Islet precursor cell (in vitro differentiated cells): ENCODE measurements at regions not wholly inside any gene's neighbourhood (a gene's known extent, or its start where the extent isn't known, plus 50 kb on each side); places are given as distances from the start of the nearest gene placed in this dataset.

Source experiments
- DNase-seq: peaks from one replicate; pipeline ENCODE4 v3.0.0-alpha.2; 2018

DNA sequence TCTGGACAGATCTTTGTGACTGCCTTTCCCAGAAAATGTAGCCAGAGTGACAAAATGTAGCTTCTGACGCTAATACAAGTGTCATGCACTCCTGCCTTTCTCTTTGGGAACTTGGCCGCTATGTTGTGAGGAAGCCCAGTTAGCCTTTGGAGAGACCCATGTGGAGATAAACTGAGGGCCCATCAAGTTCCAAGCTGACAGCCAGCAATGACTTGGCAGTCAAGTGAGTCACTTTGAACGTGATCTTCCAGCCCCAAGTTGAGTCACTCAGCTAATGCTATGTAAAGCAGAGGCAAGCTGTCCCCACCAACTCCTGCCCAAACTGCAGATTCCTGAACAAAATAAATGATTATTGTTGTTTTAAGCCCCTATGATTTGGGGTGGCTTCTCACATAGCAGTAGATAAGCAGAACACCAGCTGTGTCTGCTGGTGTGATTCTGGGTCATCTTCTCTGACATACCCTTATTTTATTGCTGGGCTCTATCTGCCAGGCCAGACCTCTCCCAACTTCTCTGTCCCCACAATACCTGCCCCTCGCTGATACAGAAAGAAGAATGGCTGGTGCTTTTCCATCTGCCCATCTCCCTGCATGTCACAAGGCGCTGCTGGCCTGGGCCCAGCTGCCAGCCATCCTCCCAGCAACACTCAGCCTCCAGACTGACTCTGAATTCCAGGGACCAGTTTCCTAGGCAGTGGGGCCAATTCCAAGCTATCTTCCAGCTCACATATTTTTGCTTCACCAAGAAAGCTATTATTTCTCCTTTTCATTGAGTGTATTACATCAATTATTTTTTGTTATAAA is 274.8 kb downstream of the LRFN2 start:
- no peak for DNase-seq

DNA sequence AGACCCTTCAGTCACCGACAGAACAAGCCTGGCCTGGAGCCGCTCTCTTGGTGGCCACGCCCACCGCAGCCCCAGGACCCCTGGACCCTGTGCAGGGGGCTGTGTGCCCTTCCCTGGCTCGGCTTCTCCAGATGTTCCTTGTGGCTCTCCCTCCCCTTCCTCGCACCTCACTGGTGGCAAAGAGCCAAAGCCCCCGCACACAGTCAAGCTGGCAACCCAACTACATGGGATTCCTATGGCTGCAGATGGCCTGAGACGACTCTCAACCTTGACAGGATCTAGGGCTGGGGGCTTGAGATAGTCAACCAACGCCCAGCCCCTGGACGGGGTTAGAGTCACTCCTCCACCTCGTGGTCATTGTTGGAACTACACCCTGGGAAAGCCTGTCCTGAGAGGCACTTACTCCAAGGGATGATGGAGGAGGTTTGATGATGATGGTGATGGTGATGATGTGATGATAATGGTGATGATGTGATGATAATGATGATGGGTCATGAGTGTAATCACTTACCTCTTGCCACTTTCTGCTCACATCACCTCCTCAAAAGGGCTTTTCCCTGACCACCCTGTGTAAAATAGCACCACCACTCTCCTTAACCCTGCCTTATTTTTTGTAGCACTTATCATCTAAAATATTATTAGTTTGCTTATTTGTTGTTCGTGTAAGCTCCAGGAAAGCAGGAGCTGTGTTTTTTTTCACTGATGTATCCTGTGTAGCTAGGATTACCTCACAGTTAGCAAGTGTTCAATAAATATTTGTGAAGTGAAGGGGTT is 278.4 kb downstream of the LRFN2 start:
- DNase-seq = peak; percentile 85

DNA sequence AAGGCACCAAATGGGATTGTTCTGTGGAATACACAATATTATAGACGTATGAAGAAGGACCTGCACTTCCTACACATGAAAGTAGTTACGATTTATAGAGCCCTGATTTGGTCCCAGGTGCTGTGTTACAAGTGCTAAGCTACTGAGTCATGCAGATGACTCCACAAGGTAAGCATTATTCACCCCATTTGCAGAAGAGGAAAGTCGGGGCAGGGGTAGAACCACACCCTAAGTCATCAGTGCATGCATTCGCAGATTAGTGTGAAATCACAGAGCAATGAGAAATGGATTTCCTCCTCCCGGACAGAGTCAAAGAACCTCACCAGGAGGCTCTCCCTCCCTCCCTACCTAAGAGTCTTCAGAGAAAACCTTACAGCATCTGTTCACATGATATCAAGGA is 279.5 kb downstream of the LRFN2 start:
- no peak for DNase-seq

DNA sequence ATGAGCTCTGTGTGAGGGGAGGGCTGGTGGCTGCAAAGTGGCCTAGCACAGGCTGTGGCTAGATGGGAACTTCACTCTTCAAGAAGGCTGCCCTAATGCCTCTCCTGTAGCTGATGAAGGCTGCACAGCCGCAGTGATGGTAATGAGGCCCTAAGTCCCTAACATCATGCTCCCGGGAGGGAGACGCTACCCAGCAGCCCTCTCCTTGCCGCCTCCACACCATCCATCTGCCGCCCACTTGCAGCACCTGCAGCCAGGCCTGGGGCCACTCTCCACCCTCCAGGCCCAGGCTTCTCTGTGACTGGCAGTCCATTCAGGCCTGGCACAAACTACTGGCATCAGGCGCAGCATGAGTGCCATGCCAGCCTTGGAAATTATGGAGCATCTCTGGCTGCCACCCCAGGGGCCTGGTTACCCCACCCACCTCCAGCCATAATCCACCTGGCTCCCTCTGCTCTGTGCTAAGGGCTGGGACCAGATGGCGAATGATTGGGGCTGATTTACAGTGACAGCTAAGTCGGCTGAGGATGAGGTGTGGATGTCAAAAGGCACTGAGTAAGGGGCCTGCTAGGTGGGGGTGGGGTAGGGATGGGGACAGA is 284.2 kb downstream of the LRFN2 start:
- DNase-seq = no peak

DNA sequence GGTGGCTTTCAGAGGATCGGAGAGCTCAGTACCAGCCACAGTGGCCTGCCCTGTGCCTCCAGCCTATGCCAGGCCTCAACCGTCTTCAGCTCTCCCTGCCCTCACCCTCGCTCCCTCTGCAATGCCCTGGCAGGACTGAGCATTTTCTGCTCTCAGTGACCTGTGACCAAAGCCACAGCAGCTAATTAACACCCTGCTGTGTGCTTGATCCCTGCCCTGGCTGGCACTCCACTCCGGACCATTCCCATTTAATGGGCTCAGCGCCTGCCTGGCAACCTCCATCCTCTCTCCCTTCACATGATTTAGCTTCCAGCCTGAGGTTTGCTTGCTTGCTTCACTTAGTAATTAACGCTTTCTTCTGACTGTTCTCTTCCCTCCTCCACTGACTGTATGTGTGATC is 287.5 kb downstream of the LRFN2 start:
- DNase-seq = no peak

DNA sequence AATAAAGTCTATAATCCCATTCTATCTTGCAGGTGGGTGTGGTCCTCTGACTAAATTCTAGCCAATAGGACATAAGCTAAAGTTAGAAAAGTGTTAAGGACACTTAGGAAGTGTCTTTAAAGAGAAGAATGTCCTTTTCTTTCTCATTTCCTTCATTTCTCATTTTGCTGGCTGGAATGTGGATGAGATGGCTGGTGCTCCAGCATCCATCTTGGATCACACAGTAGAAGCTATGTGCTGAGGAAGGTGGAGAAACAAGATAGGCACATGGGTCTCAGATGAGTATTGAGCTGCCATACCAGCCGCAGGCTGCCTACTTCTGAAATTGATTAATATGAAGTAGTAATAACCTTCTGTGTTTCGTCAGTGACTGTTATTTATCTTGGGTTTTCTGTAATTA is 289.0 kb downstream of the LRFN2 start:
- no peak for DNase-seq

DNA sequence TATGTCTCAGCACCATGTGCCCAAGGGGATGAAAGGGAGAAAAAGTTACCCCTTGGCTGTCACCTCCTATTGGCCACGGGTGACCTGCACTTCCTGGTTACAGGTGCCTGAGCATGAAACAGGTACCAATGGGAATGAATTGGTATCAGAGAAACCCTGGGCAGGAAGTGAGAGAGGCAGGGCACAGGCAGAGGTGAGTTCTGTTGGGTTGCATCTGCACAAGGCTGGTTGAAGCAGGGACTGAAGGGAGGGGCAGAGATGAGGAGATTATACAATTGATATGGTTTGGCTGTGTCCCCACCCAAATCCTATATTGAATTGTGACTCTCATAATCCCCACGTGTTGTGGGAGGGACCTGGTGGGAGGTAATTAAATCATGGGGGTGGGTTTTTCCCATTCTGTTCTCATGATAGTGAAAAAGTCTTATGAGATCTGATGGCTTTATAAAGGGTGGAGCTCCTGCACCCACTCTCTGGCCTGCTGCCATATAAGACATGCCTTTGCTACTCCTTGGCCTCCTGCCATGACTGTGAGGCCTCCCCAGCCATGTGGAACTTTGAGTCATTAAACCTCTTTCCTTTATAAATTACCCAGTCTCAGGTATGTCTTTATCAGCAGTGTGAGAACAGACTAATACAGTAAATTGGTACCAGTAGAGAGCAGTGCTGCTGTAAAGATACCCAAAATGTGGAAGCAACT is 291.8 kb downstream of the LRFN2 start:
- no peak for DNase-seq

DNA sequence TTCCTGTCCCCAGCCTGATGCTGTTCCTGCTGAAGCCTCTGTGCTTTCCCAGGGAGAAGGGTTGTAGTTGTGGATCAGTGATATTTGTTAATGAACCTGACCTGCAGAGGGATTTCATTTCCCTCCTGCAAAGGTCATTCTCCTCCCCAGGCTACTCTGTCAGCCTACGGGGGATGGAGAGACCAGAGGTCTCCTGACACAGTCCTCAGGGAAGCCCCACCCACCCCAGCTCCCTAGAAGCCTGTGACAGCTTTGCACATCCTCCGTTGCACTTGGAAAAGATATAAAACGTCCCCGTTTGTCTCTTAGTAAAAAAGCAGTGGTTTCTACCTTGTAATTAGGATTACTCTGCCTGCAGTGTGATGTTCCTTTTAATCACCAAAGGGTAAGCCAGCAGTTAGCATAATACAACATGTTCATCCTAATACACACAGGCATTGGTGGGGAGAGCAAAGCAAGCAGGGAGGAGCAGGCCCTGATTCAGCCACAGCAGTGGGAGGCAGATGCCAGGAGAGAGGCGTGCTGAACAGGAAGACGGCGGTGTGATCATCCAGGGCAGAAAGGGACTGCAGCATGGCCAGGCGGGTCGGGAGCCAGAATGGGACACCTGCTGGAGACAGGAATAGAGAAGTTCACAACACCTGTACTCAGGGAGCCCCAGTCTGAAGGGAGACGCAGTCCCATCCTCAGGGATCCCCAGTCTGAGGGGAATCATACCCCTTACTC is 293.5 kb downstream of the LRFN2 start:
- no peak for DNase-seq

DNA sequence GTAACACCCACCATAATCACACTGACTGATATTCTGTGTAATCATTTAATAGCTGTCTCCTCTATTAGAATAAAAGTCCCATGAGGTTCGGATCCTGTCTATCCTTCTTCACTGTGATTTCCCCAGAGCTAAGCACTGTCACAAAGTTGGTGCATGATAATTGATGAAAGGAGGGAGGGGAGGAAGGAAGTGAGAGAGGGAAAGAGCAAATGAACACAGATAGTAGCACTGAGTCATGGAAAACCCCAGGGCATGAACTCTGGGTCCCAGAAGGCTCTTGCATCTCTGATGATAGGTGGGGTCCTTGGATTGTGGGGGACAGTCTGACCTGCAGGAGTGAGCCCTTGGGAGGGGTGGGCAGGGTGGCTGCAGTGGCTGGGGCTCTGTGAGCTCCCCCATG is 294.1 kb downstream of the LRFN2 start:
- no peak for DNase-seq

DNA sequence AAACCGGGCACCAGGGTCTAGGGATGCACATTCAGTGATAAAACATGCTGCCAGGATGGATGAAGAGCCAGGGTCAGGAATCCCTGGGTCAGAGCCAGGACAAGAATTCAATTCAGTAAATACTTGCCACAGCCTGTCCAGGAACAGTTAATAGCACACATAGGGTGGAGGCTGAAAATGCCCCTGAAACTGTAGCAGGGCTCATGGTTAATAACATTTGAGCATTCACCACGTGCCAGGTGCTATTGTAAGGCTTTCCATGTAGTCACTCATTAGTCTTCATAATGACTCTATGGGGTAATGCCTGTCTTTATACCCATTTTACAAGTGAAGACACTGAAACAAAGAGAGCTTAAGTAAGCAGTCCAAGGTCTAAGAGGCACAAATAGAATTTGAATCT is 296.3 kb downstream of the LRFN2 start:
- no peak for DNase-seq

DNA sequence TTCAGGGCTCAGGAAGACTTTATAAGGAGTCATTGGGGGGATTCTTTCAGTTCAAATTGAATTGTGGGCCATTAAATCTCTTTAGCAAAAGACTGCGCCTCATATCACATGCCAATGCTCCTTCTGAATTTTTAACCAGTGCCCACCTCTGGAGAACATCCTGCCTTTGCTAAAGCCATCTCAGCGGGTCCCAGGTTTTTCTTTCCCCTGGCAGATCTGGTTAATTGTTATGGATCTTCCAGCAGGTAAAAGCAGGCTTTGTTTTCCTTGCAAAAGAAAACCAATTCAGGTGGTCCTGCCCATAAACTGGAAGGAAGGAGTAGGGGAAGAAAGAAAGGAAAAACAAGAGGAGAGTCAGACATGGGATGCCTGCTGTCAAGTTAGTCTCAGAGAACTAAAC is 298.2 kb downstream of the LRFN2 start:
- DNase-seq = no peak

DNA sequence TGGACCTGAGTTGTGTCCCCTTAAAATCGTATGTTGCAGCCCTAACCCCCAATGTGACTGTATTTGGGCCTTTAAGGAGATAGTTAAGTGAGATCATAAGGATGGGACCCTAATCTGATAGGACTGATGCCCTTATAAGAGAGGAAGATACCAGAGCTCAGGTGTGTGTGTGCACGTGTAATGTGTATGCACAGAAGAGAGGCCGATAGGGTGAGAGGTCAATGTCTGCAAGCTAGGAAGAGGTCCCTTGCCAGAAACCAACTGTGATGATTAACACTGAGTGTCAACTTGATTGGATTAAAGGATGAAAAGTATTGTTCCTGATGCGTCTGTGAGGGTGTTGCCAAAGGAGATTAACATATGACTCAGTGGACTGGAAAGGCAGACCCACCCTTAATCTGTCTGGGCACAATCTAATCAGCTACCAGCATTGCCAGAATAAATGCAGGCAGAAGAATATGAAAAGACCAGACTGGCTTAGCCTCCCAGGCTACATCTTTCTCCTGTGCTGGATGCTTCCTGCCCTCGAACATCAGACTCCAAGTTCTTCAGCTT is 299.8 kb downstream of the LRFN2 start:
- no peak for DNase-seq

DNA sequence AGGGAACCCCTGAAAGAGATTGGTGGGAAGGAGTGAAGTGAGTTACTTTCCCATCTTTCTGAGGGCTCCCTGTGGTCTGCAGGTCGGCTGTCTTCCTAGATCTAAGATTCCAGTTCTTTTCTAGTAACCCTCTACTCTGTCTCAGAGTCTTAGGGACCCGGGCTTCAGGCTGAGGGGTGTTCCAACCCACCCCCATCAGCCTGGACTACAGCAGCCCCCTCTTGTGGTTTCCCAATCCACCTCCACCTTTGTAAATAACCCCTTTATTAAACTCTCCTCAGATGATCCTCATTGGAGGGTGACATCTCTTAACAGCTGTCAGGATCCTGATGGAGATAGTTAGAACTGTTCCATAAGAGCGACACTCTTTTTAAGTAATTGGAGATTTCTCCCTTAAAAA is 300.4 kb downstream of the LRFN2 start:
- DNase-seq = no peak

DNA sequence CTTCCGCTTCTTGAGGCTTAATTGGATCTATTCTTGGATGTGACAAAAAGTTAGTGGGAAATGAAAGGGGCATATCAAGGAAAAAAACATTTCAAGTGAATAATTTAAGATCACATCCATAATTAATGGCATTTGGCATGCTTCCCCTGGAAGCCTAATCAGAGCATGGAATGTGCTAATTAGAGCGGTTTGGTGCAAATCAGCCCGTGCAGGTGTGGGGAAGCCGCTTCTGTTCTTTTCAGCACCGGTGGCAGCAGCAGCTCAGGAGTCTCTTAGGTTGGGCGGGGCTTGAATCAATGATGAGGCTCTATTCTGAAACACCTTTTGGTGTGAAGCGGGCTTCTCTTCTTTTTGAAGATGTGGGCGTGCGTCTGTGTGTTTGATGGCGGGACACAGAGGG is 301.2 kb downstream of the LRFN2 start:
- no peak for DNase-seq

DNA sequence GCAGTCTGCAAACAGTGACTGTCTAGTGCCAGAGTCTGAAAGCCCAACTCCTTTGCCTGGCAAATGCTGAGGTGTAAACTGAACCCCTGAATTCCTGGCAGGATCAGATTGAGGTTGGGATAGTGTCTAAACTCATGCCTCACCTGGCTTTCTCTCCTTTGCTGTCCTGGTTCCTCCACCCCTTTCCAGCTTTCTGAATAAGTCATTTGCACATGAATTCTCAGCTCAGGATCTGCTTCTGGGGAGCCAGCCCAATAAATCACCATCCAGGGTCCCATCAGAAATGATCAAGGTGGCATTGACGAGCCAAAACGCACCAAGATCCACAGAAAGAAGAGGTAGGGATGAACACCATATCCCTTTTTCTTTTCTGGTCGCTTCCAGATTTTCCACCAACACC is 301.6 kb downstream of the LRFN2 start:
- no peak for DNase-seq

DNA sequence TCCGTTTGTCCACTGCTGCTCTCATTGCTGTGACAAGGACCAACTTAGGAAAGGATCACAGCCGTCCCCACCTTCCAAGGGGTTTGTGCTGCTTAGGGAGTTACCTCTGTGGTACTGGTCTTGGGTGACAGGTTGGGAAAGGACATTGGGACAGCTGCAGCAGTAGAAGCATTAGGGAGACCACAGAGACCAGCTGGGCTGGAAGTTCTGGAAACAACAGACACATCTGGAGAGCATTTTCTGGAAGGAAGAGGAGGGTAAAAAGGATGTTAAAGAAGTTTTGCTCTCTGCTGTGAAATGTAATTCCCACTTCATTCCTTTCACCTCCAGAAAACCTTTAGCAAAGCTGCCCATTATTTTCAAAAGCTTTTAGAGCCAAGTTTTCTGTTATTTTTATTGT is 304.2 kb downstream of the LRFN2 start:
- DNase-seq = no peak

DNA sequence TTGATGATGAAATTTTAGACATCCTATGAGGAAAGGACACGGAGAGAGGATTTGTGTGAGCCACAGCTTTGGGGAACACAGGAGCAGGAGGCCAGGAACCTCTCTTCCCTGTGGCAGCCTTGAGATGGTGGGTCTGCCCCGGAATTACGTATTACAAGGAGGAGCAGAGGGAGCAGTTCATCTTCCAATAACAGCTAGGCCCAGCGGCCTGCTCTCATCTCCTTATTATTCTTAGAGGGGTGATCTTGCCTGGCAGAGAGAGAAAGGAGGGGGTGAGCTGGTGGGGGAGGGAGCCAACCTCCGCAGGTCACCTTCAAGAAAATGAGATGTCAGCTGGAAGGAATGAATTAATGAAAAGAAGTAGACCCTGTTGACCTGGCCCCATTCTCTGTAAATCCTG is 305.8 kb downstream of the LRFN2 start:
- no peak for DNase-seq

DNA sequence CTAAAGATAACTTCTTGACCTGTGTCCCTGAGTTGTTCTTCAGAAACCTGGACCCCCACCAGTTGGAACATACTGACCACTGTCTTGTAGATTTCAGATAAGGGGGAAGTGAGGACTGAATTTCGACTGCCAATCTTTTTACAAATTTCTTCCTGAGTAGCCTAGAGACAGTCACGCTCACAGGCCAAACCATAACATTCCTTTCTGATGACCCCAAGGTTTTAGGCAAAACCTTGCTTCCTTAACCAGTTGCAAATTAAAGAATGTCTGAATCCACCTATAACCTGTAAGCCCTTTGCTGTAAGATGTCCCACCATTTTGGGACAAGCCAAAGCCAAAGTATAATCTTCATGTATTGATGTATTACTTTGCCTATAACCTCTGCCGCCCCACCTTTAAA is 306.9 kb downstream of the LRFN2 start:
- no peak for DNase-seq

DNA sequence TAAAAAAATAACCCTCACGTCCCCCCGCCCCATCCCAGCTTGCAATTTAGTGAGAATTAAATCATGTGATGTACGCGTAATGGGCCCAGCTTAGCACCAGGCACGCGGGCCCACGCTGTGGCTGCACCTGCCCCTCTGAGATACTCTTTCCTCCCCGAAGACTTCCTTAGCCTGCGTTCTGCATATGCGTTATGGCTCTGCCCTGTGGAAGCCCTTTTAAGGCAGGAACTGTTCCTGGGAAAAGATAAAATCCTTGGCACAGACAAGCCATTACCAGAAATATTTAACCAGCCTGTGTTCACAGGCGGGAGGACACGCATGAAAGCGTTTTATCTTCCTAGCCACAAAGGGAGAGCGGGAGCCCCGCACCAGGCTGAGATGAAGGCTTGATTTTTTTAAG is 311.0 kb downstream of the LRFN2 start:
- no peak for DNase-seq

DNA sequence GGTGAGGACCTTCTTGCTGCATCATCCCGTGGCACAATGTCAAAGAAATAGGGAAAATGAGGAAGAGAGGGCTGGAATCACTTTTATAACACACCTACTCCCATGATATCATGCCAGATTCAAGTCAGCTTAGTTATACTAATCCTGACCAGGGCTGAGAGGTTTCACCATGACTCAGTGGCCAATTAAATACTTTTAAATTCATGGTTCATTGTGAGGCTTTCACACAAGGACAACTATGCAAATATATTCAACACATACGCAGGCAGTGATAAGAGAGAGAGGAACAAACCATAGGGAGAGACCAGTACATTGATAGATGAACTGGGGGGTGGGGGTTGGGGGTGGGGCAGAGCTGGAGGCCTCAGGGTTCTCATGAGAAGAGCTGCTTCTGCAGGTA is 313.1 kb downstream of the LRFN2 start:
- DNase-seq = no peak

DNA sequence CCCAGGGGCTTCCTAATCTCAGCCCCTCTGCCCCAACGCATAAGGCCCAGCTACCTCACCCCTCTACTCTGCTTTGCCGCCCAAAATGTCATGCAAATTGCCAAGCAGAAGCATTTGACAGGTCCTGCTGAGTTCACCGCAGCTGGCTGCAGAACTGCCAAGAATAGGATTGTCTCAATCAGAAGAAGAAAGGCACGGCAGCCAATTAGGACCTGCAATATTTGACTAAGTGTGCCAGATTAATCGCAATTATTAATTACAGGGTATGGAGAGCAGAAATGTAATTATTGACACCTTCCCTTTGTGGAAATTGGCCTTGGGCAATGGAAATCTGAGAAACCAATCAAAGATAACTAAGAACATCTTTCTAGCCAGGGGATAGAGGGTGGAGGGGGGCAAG is 318.6 kb downstream of the LRFN2 start:
- no peak for DNase-seq

DNA sequence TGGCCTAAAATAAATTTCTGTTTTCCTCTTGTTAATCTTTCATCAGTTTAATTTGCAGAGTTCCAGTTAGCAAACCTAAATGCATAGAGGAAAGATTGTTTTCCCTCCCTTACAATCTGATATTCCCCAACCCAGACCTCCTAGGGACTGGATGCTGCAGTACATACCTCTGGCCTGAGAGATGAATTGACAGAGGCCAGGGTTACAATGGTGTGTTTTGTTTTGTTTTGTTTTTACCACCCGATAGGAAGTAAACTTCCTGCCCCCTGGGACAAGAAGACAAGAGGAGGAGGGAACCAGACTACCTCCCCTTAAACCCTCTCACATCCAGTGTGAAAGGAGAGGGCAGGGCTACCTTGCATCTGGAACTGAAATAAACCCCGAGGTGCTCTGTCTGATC is 319.0 kb downstream of the LRFN2 start:
- no peak for DNase-seq

DNA sequence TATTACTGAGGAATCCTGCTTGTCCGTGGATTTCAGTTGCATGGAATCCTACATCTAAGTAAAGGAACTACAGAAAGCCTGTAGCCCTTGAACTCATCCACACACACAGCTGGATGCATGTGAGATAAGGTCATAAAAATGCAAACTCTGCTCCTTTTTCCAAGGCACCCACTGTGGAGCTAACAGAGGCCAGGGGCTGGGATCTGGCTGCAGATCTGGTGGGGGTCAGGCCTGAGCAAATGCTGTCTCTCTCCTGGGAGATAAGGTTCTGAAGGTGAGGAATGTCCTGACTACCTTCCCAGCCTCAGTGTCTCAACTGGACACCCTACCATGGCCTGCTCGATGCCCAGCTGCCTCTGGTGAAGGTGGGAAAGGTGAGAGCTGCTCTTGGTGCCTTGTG is 321.5 kb downstream of the LRFN2 start:
- no peak for DNase-seq
